ENCODE measurements at regions not wholly inside any gene's neighbourhood (a gene's known extent, or its start where the extent isn't known, plus 50 kb on each side); places are given as distances from the start of the nearest gene placed in this dataset.

- no peak for TF ChIP-seq CTCF (IDR thresholded peaks at IDR 0.05)
- no peak for TF ChIP-seq POLR2A (IDR thresholded peaks at IDR 0.05)
- no peak for TF ChIP-seq EP300 (IDR thresholded peaks at IDR 0.05)
Measured at GRCh38 chr2:6024229-6024628, 332.0 kb downstream of the SOX11 start.
